ENCODE measurements at regions not wholly inside any gene's neighbourhood (a gene's known extent, or its start where the extent isn't known, plus 50 kb on each side); places are given as distances from the start of the nearest gene placed in this dataset.

DNA sequence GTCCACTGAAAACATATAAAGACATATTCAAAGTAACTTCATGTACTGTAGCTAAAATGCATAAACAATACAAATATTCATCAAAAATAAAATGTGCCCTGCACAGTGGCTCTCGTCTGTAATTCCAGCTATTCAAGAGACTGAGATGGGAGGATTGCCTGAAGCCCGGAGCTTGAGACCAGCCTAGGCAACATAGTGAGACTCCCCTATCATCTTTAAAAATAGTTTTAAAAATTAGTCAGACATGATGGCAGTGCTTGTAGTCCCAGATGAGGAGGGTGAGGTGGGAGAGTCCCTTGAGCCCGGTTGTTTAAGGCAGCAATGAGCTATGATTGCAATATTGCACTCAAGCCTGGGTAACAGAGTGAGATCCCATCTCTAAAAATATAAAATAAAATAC lies 534.1 kb downstream of the ANXA1 start:
- TF ChIP-seq CTCF (conservative IDR thresholded peaks at IDR 0.05; ENCODE audit: low read depth in 2 of 2) (no peak), ZNF331 (CRISPR knock-in tag; IDR thresholded peaks at IDR 0.05; ENCODE audit: low read depth) (no peak), EZH2 (IDR thresholded peaks at IDR 0.05; ENCODE audit: low read depth, unreplicated experiment) (no peak), EZH2phosphoT487 (IDR thresholded peaks at IDR 0.05; ENCODE audit: unreplicated experiment) (no peak), POLR2AphosphoS5 (IDR thresholded peaks at IDR 0.05; ENCODE audit: low read depth) (no peak)
